SK-N-MC (cell line): ENCODE measurements at regions not wholly inside any gene's neighbourhood (a gene's known extent, or its start where the extent isn't known, plus 50 kb on each side); places are given as distances from the start of the nearest gene placed in this dataset.
A peak's percentile ranks its signal among the peaks of the same experiment; 100 is the strongest.

Experiments used
- EZH2 ChIP-seq: fragments of 200-600 bp; sonication (generic); IDR thresholded peaks from one replicate; pipeline ENCODE4 v1.6.1; 2017; ENCODE audit warnings: antibody characterized with exemption
- FOXP2 ChIP-seq: optimal IDR thresholded peaks from 2 replicates; pipeline ENCODE3; 2011; ENCODE audit warnings: mild to moderate bottlenecking, moderate library complexity; ENCODE audit not compliant: insufficient read depth; ENCODE audit errors: extremely low read length, control extremely low read depth
- POLR2AphosphoS5 ChIP-seq: IDR thresholded peaks from 2 replicates; pipeline ENCODE4 v1.6.1; 2012; ENCODE audit warnings: mild to moderate bottlenecking, low read depth, low read length, borderline replicate concordance

DNA sequence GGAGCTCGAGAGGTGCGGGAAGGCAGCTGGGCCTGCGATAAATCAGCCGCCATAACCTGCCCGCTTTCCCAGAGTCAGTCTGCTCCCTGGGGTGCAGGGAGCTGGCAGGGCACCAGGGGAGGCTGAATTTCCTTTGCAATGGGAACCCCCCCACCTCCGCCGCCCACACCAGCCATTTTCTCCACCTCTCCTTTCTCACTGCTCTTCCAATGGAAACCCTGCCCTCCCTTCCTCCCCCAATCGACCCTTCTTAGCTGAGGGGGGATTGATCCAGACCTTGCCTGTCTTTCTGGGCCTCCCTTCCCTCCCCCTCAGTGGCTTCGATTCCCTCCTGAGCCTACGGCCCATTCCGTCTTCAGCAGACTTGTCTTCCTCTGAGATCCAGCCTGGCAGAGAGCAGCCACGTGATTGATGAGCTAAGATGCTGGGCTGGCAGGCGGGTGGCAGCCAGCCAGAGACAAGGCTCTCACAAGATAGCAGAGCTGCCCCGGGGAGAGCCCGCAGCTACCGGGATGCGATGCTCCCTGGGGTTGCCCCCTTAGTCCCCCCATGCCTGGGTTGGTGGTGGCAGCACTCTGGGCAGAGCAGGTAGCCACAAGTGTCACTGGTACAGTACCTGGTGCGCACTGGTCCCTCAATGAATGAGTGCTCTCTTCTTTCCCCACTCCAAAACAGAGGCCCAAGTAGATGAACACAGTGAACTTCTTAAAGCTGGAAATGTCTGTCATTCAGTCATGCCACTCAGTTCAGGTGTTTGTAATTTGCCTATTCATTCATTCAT, 53.7 kb upstream of the FABP6 start:
- no peak for TF ChIP-seq EZH2
- TF ChIP-seq POLR2AphosphoS5 = peak; percentile 19; the same call in 1 of the 2 replicates
- no peak for TF ChIP-seq FOXP2
